Ishikawa (cell line): ENCODE measurements at regions not wholly inside any gene's neighbourhood (a gene's known extent, or its start where the extent isn't known, plus 50 kb on each side); places are given as distances from the start of the nearest gene placed in this dataset.

Experiments
- CEBPB ChIP-seq: IDR thresholded peaks from 2 replicates; pipeline ENCODE4 v1.6.1; 2012
- CREB1 ChIP-seq: IDR thresholded peaks from 2 replicates; pipeline ENCODE4 v1.6.1; 2012; ENCODE audit warnings: low read depth
- EGR1 ChIP-seq: IDR thresholded peaks from 2 replicates; pipeline ENCODE4 v1.6.1; 2012
- EP300 ChIP-seq: IDR thresholded peaks from 2 replicates; pipeline ENCODE4 v1.6.1; 2012; ENCODE audit warnings: borderline replicate concordance
- MAX ChIP-seq: IDR thresholded peaks from 2 replicates; pipeline ENCODE4 v1.6.1; 2012
- NFIC ChIP-seq: IDR thresholded peaks from 2 replicates; pipeline ENCODE4 v1.6.1; 2012
- RAD21 ChIP-seq: IDR thresholded peaks from 2 replicates; pipeline ENCODE4 v1.6.1; 2012; ENCODE audit warnings: low read depth
- REST ChIP-seq: IDR thresholded peaks from 2 replicates; pipeline ENCODE4 v1.6.1; 2012; ENCODE audit warnings: low read depth, mild to moderate bottlenecking
- TAF1 ChIP-seq: IDR thresholded peaks from 2 replicates; pipeline ENCODE4 v1.6.1; 2012; ENCODE audit warnings: low read depth, mild to moderate bottlenecking
- TCF12 ChIP-seq: IDR thresholded peaks from 2 replicates; pipeline ENCODE4 v1.6.1; 2012; ENCODE audit warnings: low read depth
- TEAD4 ChIP-seq: IDR thresholded peaks from 2 replicates; pipeline ENCODE4 v1.6.1; 2012
- USF1 ChIP-seq: IDR thresholded peaks from 2 replicates; pipeline ENCODE4 v1.6.1; 2012
- YY1 ChIP-seq: IDR thresholded peaks from 2 replicates; pipeline ENCODE4 v1.6.1; 2012; ENCODE audit warnings: low read depth
- ZBTB7A ChIP-seq: IDR thresholded peaks from 2 replicates; pipeline ENCODE4 v1.6.1; 2012; ENCODE audit warnings: low read depth

DNA sequence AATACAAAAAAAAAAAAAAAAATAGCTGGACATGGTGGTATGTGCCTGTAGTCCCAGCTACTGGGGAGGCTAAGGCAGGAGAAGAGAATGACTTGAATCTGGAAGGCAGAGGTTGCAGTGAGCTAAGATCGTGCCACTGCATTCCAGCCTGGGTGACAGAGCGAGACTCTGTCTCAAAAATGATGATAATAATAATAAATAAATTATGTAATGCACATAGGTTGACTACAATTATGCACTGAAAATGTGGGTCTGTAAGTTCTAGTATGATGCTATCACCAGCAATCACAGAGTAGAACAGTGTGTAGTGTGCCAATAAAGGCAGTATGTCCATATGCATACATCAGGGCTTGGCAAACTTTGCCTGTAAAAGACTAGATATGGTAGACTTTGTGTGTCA lies 55.6 kb upstream of the MYCN start:
- no peak for TF ChIP-seq TCF12
- TF ChIP-seq RAD21 = no peak
- TF ChIP-seq REST = no peak
- no peak for TF ChIP-seq TEAD4
- TF ChIP-seq EP300 = no peak
- TF ChIP-seq YY1 = no peak
- no peak for TF ChIP-seq NFIC
- TF ChIP-seq USF1 = no peak
- no peak for TF ChIP-seq CEBPB
- TF ChIP-seq TAF1 = no peak
- no peak for TF ChIP-seq MAX
- no peak for TF ChIP-seq CREB1
- TF ChIP-seq ZBTB7A = no peak
- no peak for TF ChIP-seq EGR1
